SK-N-SH treated with all-trans-retinoic acid at 6 μM for 48 hours (cell line): ENCODE measurements at regions not wholly inside any gene's neighbourhood (a gene's known extent, or its start where the extent isn't known, plus 50 kb on each side); places are given as distances from the start of the nearest gene placed in this dataset.

ENCODE experiments used
- ATAC-seq: fragments of 200-7000 bp; cut with Tn5 transposase; 3 replicates; pipeline ENCODE4 v1.9.1; 2020; ENCODE audit warnings: mild to moderate bottlenecking, moderate library complexity
- ARNTL ChIP-seq: fragments of 450-650 bp; formaldehyde crosslinking; IDR thresholded peaks from 2 replicates; pipeline ENCODE4 v1.5.0; 2020; ENCODE audit warnings: low read depth, mild to moderate bottlenecking, moderate library complexity, borderline replicate concordance
- BACH2 ChIP-seq: fragments of 250-450 bp; sonication (Bioruptor Pico); IDR thresholded peaks from 2 replicates; pipeline ENCODE4 v1.9.0; 2021; ENCODE audit warnings: mild to moderate bottlenecking, borderline replicate concordance
- ESRRG ChIP-seq: fragments of 250-450 bp; sonication (Bioruptor Pico); IDR thresholded peaks from 2 replicates; pipeline ENCODE4 v1.6.1; 2021; ENCODE audit warnings: mild to moderate bottlenecking
- ISL1 ChIP-seq: fragments of 250-450 bp; sonication (Bioruptor Pico); IDR thresholded peaks from 2 replicates; pipeline ENCODE4 v2.1.2; 2022; ENCODE audit warnings: mild to moderate bottlenecking, moderate library complexity
- OSR1 ChIP-seq: fragments of 250-450 bp; sonication (Bioruptor Pico); IDR thresholded peaks from 2 replicates; pipeline ENCODE4 v1.8.0; 2022; ENCODE audit warnings: moderate library complexity, mild to moderate bottlenecking, inconsistent platforms
- PPARA ChIP-seq: fragments of 250-450 bp; sonication (Bioruptor Pico); IDR thresholded peaks from 2 replicates; pipeline ENCODE4 v1.5.0; 2020; ENCODE audit warnings: mild to moderate bottlenecking, borderline replicate concordance
- RARB ChIP-seq: fragments of 250-450 bp; sonication (Bioruptor Pico); IDR thresholded peaks from 2 replicates; pipeline ENCODE4 v1.8.0; 2021; ENCODE audit warnings: mild to moderate bottlenecking, moderate library complexity
- SNAI2 ChIP-seq: fragments of 250-450 bp; sonication (Bioruptor Pico); IDR thresholded peaks from 2 replicates; pipeline ENCODE4 v1.5.0; 2020; ENCODE audit warnings: mild to moderate bottlenecking, moderate library complexity
- TCF4 ChIP-seq: fragments of 250-450 bp; sonication (Bioruptor Pico); IDR thresholded peaks from 2 replicates; pipeline ENCODE4 v1.8.0; 2021; ENCODE audit warnings: mild to moderate bottlenecking, moderate library complexity, borderline replicate concordance
- ZFP3 ChIP-seq: fragments of 250-450 bp; sonication (Bioruptor Pico); IDR thresholded peaks from 2 replicates; pipeline ENCODE4 v1.5.0; 2020; ENCODE audit warnings: mild to moderate bottlenecking, moderate library complexity
- ZFP30 ChIP-seq: fragments of 450-650 bp; formaldehyde crosslinking; IDR thresholded peaks from 2 replicates; pipeline ENCODE4 v1.5.0; 2022; ENCODE audit warnings: mild to moderate bottlenecking, moderate library complexity
- ZNF565 ChIP-seq: fragments of 450-650 bp; formaldehyde crosslinking; conservative IDR thresholded peaks from 2 replicates; pipeline ENCODE4 v1.5.0; 2020; ENCODE audit warnings: low read depth, mild to moderate bottlenecking, moderate library complexity
- ZNF70 ChIP-seq: fragments of 450-650 bp; formaldehyde crosslinking; IDR thresholded peaks from 2 replicates; pipeline ENCODE4 v1.5.0; 2020; ENCODE audit warnings: mild to moderate bottlenecking, moderate library complexity
- ZNF8 ChIP-seq: fragments of 450-650 bp; formaldehyde crosslinking; IDR thresholded peaks from 2 replicates; pipeline ENCODE4 v1.5.0; 2020; ENCODE audit warnings: mild to moderate bottlenecking, moderate library complexity
- TF ChIP-seq, protein P1 (sequence below): fragments of 250-450 bp; sonication (Bioruptor Pico); IDR thresholded peaks from 2 replicates; pipeline ENCODE4 v1.8.0; 2021; ENCODE audit warnings: low read depth, mild to moderate bottlenecking, moderate library complexity, borderline replicate concordance
- TF ChIP-seq, protein P2 (sequence below): fragments of 250-450 bp; sonication (Bioruptor Pico); IDR thresholded peaks from 2 replicates; pipeline ENCODE4 v1.8.0; 2020; ENCODE audit warnings: mild to moderate bottlenecking, moderate library complexity, borderline replicate concordance
- TF ChIP-seq, protein P3 (sequence below): fragments of 250-450 bp; sonication (Bioruptor Pico); IDR thresholded peaks from 2 replicates; pipeline ENCODE4 v1.5.0; 2020; ENCODE audit warnings: mild to moderate bottlenecking, moderate library complexity
- TF ChIP-seq, protein P4 (sequence below): fragments of 250-450 bp; sonication (Bioruptor Pico); IDR thresholded peaks from 2 replicates; pipeline ENCODE4 v1.5.1; 2021; ENCODE audit warnings: mild to moderate bottlenecking, moderate library complexity
- TF ChIP-seq, protein P5 (sequence below): fragments of 250-450 bp; sonication (Bioruptor Pico); IDR thresholded peaks from 2 replicates; pipeline ENCODE4 v1.5.1; 2020; ENCODE audit warnings: low read depth, mild to moderate bottlenecking, moderate library complexity

DNA sequence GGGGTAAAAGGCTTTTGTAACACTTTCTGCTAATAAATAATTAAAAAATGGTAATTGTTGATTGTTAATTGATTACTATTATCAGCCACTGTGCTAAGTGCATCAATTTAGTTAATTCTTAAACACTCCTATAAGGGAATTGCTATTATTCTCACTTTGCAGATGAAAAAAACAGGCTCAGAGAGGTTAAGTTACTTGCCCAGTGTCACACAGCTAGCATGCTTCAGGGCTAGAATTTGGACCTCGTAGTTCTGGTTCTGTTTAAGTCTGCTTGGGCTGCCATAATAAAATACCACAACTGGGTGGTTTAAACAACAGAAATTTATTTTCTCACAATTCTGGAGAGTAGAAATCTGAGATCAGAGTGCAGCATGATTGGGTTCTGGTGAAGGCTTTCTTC lies 164.8 kb upstream of the TBX18 start:
- ATAC-seq, result no peak
- TF ChIP-seq ZNF565, result no peak
- TF ChIP-seq ZFP3 (CRISPR knock-in tag), result no peak
- TF ChIP-seq, protein P1, sequence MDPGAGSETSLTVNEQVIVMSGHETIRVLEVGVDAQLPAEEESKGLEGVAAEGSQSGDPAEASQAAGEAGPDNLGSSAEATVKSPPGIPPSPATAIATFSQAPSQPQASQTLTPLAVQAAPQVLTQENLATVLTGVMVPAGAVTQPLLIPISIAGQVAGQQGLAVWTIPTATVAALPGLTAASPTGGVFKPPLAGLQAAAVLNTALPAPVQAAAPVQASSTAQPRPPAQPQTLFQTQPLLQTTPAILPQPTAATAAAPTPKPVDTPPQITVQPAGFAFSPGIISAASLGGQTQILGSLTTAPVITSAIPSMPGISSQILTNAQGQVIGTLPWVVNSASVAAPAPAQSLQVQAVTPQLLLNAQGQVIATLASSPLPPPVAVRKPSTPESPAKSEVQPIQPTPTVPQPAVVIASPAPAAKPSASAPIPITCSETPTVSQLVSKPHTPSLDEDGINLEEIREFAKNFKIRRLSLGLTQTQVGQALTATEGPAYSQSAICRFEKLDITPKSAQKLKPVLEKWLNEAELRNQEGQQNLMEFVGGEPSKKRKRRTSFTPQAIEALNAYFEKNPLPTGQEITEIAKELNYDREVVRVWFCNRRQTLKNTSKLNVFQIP, result no peak
- no peak for TF ChIP-seq RARB (CRISPR knock-in tag)
- TF ChIP-seq ZNF70 (CRISPR knock-in tag), result no peak
- TF ChIP-seq SNAI2 (CRISPR knock-in tag), result no peak
- TF ChIP-seq, protein P2, sequence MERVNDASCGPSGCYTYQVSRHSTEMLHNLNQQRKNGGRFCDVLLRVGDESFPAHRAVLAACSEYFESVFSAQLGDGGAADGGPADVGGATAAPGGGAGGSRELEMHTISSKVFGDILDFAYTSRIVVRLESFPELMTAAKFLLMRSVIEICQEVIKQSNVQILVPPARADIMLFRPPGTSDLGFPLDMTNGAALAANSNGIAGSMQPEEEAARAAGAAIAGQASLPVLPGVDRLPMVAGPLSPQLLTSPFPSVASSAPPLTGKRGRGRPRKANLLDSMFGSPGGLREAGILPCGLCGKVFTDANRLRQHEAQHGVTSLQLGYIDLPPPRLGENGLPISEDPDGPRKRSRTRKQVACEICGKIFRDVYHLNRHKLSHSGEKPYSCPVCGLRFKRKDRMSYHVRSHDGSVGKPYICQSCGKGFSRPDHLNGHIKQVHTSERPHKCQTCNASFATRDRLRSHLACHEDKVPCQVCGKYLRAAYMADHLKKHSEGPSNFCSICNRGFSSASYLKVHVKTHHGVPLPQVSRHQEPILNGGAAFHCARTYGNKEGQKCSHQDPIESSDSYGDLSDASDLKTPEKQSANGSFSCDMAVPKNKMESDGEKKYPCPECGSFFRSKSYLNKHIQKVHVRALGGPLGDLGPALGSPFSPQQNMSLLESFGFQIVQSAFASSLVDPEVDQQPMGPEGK (CRISPR knock-in tag), result no peak
- no peak for TF ChIP-seq ZFP30
- no peak for TF ChIP-seq ZNF8 (CRISPR knock-in tag)
- TF ChIP-seq, protein P3, sequence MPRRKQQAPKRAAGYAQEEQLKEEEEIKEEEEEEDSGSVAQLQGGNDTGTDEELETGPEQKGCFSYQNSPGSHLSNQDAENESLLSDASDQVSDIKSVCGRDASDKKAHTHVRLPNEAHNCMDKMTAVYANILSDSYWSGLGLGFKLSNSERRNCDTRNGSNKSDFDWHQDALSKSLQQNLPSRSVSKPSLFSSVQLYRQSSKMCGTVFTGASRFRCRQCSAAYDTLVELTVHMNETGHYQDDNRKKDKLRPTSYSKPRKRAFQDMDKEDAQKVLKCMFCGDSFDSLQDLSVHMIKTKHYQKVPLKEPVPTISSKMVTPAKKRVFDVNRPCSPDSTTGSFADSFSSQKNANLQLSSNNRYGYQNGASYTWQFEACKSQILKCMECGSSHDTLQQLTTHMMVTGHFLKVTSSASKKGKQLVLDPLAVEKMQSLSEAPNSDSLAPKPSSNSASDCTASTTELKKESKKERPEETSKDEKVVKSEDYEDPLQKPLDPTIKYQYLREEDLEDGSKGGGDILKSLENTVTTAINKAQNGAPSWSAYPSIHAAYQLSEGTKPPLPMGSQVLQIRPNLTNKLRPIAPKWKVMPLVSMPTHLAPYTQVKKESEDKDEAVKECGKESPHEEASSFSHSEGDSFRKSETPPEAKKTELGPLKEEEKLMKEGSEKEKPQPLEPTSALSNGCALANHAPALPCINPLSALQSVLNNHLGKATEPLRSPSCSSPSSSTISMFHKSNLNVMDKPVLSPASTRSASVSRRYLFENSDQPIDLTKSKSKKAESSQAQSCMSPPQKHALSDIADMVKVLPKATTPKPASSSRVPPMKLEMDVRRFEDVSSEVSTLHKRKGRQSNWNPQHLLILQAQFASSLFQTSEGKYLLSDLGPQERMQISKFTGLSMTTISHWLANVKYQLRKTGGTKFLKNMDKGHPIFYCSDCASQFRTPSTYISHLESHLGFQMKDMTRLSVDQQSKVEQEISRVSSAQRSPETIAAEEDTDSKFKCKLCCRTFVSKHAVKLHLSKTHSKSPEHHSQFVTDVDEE (CRISPR knock-in tag), result no peak
- TF ChIP-seq, protein P4, sequence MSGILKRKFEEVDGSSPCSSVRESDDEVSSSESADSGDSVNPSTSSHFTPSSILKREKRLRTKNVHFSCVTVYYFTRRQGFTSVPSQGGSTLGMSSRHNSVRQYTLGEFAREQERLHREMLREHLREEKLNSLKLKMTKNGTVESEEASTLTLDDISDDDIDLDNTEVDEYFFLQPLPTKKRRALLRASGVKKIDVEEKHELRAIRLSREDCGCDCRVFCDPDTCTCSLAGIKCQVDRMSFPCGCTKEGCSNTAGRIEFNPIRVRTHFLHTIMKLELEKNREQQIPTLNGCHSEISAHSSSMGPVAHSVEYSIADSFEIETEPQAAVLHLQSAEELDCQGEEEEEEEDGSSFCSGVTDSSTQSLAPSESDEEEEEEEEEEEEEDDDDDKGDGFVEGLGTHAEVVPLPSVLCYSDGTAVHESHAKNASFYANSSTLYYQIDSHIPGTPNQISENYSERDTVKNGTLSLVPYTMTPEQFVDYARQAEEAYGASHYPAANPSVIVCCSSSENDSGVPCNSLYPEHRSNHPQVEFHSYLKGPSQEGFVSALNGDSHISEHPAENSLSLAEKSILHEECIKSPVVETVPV (CRISPR knock-in tag), result no peak
- TF ChIP-seq TCF4 (CRISPR knock-in tag), result no peak
- no peak for TF ChIP-seq ESRRG (CRISPR knock-in tag)
- no peak for TF ChIP-seq BACH2 (CRISPR knock-in tag)
- no peak for TF ChIP-seq PPARA (CRISPR knock-in tag)
- TF ChIP-seq ARNTL (CRISPR knock-in tag), result no peak
- TF ChIP-seq, protein P5, sequence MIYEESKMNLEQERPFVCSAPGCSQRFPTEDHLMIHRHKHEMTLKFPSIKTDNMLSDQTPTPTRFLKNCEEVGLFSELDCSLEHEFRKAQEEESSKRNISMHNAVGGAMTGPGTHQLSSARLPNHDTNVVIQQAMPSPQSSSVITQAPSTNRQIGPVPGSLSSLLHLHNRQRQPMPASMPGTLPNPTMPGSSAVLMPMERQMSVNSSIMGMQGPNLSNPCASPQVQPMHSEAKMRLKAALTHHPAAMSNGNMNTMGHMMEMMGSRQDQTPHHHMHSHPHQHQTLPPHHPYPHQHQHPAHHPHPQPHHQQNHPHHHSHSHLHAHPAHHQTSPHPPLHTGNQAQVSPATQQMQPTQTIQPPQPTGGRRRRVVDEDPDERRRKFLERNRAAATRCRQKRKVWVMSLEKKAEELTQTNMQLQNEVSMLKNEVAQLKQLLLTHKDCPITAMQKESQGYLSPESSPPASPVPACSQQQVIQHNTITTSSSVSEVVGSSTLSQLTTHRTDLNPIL (CRISPR knock-in tag), result no peak
- TF ChIP-seq, all 23 proteins: peak for 0

DNA sequence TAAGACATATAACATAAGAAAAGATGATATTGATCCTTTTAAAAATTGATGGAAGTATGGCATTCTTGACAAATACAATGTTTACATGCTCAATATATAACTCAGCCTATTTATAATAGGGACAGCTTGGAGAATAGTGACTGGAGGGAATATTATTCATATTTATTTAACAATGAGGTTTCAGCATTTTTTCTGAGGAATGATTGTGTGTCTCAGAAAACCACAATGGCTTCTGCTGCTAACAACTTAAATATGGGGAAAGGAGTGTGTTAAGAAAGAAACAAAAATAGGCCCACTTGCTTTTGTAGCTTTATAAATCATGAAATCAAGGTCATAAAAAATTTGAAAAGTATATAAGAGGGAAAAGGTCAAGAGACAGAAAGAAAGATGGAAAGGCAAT lies 163.2 kb upstream of the TBX18 start:
- no peak for ATAC-seq
- TF ChIP-seq ZNF565 (no peak), ARNTL (CRISPR knock-in tag) (no peak), BACH2 (CRISPR knock-in tag) (no peak), ISL1 (CRISPR knock-in tag) (no peak), PPARA (CRISPR knock-in tag) (no peak), OSR1 (CRISPR knock-in tag) (no peak)

DNA sequence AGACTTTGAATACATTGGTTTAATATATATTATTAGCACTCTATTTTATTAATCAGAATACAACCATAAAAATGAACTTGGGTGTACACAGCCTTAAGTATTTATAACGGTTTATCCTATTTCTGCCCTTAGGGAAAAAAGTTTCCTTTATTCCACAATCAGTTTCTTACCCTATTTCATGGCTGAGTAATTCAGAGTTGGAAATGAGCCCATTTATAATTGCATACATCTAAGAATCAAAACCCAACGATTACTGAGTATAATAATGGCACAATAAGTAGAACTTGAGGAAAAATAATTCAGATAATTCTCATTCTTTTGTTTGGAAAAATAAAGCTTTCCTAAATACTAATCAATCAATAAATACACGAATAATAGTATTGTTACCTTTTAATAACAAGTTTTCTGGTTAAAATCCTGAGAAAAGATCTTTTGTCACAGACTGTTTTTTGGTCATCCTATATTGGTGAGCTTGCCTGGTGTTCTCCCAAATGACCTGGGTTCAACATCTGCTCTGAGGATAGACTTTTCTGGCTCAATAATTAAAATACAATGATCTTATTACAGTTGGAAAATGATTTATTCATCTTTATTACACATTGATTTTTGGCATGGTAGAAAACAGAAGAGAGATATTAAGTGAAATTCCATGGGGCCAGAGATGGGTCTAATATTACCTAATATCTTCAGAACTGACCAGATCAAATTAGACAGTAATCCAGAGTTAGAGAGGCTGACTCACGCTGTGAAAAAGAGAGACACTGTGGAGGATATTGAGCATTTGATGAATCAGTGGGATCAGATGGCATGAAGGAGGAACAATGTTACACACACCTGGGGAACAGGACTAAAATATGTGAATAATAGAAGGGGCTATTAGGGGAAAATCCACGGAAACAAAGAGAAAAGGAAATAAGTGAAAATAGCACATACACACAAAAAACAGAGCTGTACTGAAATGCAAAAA lies 162.1 kb upstream of the TBX18 start:
- ATAC-seq, result no peak
- TF ChIP-seq ZNF565, result no peak
- TF ChIP-seq RARB (CRISPR knock-in tag), result no peak
- TF ChIP-seq TCF4 (CRISPR knock-in tag), result no peak
- TF ChIP-seq, protein P2 (CRISPR knock-in tag), result no peak
- TF ChIP-seq ZFP30, result no peak
- TF ChIP-seq OSR1 (CRISPR knock-in tag), result no peak
